ENCODE measurements at regions not wholly inside any gene's neighbourhood (a gene's known extent, or its start where the extent isn't known, plus 50 kb on each side); places are given as distances from the start of the nearest gene placed in this dataset.

- no peak for DNase-seq
Observed at GRCh38 chr10:88083597-88083989, 220.2 kb downstream of the PTEN start.

DNA sequence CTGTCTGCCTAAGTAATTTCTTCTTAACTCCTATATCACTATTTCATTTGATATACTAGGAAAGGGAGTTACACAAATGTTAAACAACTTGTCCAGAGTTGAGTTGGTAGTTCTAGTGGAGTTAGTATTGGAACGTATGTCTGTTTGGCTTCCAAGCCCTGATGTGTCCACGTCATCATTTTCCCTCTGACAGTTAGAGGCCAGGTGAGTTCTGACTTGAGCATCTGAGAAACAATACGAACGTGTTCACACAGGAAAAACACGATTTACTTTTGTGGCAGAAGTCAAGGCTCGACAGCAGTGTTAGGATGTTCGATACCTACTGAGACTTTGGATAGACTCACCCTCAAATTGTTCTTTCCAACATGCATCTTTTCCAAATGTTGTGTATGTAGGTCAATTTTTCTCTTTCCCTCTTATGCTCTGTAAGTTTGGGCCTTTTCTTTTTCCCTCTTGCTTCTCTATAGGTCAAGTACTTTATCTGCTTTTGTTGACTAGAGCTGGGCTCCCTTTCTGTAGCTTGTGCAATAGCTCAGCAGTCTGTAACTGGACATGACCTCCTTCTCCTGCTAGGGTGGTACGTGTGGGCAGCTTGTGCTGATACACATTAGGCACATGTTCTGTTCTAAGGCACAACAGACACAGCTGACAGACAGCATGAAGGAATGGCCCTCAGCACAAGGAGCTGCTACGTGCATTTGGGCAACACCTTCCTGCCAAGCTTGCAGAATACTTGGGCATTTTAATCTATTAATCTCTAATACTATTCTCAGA, 222.9 kb downstream of the PTEN start:
- DNase-seq: no peak

DNA sequence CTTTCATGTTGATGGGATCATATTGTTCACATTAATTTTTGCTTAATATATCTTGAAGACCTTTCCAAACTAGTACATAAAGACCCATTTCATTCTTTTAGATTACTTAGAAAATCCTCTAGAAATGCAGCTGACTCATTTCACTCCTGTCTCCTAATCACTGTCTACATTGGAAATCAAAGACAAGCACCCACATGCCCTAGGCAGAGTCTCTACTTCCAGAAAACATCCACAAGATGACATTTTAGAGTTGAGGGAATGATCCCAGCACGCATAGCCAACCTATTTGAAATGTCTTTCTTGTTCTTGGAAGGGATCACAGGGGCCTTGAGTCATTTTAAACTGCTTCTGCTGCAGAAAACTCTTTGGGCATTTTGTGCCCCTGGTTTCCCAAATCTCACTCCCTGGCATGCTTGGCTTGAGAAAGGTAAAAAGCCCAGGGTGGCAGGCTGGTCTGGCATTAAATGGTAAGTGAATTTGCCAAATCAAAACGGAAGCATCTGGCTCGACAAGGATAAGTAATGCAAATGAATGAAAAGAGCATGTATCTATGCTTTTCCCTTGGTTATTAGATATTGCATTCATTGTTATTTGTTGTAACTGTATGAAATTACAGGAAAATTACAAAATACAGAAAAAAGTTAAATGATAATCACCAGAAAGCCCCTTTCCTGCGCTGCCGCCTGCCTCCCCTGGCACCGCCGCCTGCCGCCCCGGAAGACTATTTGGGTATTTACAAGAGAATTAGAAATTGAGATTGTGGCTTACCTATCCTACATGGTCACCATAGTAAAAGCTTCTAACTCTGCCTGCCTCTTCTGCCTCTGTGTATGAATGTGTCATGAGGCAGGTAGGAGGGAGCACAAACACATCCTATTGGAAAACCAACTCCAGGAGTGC, 225.3 kb downstream of the PTEN start:
- no peak for DNase-seq

GRCh38 chr10:88089498-88089897, 226.1 kb downstream of the PTEN start:
- no peak for DNase-seq

GRCh38 chr10:88090568-88091214, 227.3 kb downstream of the PTEN start:
- no peak for DNase-seq

- no peak for DNase-seq
Observed at GRCh38 chr10:88091490-88092061, 228.2 kb downstream of the PTEN start.

DNA sequence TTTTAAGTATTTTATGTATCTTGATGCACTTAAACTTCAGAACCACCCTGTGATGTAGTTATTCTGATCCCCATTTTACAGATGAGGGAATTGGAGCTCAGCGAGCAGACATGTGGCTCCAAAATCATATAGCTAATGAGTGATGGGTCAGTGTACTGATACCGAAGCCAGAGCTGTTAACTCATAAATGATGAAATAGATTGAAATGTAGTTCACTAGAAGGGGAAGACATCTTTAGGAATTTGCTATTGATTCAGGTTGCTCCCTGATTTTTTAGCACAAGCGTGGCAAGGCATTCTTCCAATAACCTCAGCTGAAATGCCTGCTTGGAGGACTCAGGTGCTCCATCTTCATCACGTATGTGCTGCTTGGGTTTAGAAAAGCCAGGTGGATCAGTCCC, 228.8 kb downstream of the PTEN start:
- no peak for DNase-seq

- peak; percentile 30 for DNase-seq
Observed at GRCh38 chr10:88092973-88093372, 229.5 kb downstream of the PTEN start.

DNA sequence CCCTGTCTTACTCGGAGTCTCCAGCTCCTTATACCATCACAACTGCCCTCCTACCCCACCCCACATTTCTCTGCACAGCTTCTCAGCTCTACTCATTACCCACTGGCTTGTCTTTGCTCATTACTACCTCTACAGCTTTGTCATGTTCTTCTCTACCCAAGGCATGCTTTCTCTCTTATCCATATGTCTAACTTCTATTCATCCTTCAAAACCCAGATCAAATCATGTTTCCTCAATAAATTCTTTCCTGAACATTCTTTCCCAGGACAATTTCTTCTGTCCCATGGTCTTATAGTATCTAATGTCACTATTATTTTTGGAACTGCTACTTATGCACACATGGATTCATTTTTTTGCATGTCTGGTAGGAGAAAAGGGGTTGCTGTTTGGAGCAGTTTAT, 231.4 kb downstream of the PTEN start:
- no peak for DNase-seq

DNA sequence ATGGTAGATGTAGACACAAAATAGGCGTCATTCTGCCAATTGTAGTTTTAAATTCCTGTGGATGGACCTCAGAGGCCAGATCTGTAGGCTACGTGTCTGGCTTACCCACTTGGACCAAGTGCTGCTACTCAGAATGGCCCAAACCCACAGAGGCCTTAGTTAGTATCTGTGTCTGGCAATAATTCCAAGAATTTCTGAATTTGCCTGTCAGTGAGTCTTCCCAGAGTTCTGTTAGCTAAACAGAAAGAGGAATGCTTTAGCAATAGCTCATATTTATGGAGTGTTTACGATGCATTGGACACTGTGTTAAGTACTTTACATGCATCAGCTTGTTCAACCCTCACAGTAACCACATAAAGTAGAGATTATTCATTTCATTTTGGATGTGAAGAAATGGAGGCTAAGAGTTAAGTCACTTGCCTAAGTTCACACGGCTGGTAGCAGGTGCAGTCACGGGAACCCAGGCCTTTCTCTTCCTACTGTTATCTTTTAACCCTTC, 231.8 kb downstream of the PTEN start:
- no peak for DNase-seq

DNA sequence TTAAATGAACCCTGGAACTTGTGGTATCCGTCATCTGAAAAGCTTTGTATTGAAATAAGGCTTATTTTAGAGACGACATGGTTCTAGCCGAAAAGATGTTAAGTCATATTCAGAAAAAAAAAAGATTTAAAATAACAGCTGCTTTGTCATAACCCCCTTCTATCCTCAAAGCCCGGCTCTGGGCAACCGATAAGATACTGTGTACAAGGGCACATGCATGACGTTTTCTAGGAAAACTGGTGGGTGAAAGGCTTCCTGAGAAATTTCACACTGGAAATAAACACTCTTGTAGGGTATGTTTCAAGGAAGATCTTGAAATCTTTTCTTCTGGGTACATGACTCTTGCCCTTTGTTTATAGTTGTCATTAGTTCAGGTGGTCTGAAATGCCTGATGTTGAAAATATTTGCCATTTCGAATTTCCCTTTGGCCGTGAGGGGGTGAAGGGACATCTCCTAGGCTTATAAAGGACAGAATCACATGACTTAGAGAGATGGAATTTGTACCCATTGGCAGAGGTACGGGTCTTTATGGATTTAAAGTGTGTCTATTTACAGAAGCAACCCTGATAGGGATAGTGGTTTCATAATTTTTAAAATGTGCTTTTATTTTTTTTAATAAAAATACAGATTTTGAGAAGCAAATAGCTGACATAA, 232.5 kb downstream of the PTEN start:
- DNase-seq: no peak

DNA sequence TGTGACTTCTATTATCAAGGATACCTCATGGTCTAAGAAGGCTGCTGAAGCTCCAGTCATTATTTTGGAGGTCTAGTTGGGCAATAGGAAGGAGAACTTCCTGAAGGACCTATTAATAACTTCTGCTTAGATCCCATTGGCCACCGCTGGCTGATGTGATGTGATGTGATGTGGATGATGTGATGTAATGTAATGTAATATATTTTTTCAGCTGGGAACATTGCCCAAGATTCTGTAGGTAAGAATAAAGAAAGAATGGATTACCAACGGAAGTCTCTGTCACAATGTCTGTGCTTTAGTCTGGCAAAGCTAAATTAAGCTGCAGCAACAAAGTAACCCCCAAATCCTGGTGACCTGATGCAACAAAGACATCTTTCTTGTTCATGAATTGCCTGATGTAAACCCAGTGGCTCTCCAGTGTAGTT, 233.7 kb downstream of the PTEN start:
- DNase-seq: no peak

GRCh38 chr10:88097536-88097935, 234.1 kb downstream of the PTEN start:
- DNase-seq: no peak

GRCh38 chr10:88100281-88100680, 236.9 kb downstream of the PTEN start:
- DNase-seq: no peak

- no peak for DNase-seq
Observed at GRCh38 chr10:88101666-88102065, 238.2 kb downstream of the PTEN start.

- DNase-seq: no peak
Observed at GRCh38 chr10:88103576-88103975, 240.2 kb downstream of the PTEN start.

DNA sequence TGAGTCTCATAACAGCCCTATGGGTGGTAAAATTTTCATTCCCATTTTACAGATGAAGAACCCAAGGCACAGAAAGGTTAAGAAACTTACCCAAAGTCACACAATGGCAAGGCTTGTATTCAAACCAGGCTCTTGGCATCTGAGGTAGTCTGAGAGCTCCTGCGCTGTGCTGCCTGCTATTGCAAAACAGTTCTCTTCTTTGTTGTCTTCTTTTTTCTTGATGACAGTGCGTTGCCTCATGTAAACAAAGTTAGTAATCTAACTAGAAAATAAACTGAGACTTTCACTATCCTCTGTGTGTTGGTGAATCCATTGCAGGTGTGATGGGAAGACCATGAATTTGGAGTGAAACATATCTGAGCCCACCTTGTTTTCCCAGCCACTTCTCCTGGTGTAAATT, 240.8 kb downstream of the PTEN start:
- no peak for DNase-seq

DNA sequence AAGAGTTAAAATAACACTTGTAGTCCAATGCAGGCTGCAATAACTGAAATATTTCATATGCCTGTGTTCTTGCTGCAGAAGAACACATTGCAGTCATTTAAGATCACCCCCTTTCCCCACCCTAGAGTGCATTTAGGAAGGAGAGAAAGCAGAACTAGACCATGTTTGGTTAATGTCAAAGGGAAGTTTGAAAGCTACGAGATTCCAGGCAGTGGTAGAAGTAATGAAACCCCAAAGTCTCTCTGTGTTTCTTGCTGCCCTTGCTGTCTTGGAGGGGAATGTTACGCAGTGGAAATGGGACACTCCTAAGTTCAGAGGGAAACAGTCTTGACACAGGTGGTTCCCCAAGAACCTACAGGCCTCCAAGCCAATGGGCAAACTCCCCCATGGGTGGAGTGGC, 242.9 kb downstream of the PTEN start:
- no peak for DNase-seq

- DNase-seq: no peak
Observed at GRCh38 chr10:88107296-88108097, 244.1 kb downstream of the PTEN start.

GRCh38 chr10:88108115-88108610, 244.7 kb downstream of the PTEN start:
- no peak for DNase-seq

- DNase-seq: no peak
Observed at GRCh38 chr10:88110355-88110754, 246.9 kb downstream of the PTEN start.
